Ascending aorta (tissue), 2 donors: ENCODE measurements at regions not wholly inside any gene's neighbourhood (a gene's known extent, or its start where the extent isn't known, plus 50 kb on each side); places are given as distances from the start of the nearest gene placed in this dataset.

ENCODE experiments used
- DNase-seq, 2 donors: peaks; one replicate each; pipeline ENCODE4 v3.0.0-alpha.2; 2019; ENCODE audit warnings: low spot score in 2 of 2
- H3K27ac ChIP-seq, 2 donors: fragments of 200-600 bp; sonication (generic); one replicate each; pipeline ENCODE4 v1.5.1; 2016 to 2017; ENCODE audit warnings: mild to moderate bottlenecking in 1 of 2
- H3K27me3 ChIP-seq: fragments of 200-600 bp; sonication (generic); one replicate; pipeline ENCODE4 v1.5.1; 2017
- H3K36me3 ChIP-seq, 2 donors: fragments of 200-600 bp; sonication (generic); one replicate each; pipeline ENCODE4 v1.5.1; 2016
- H3K4me1 ChIP-seq, 2 donors: fragments of 200-600 bp; sonication (generic); one replicate each; pipeline ENCODE4 v1.5.1; 2016 to 2017; ENCODE audit warnings: mild to moderate bottlenecking in 1 of 2
- H3K4me3 ChIP-seq, 2 donors: fragments of 200-600 bp; sonication (generic); one replicate each; pipeline ENCODE4 v1.5.1; 2016 to 2017; ENCODE audit warnings: mild to moderate bottlenecking in 1 of 2
- H3K9me3 ChIP-seq, 2 donors: fragments of 200-600 bp; sonication (generic); one replicate each; pipeline ENCODE4 v1.5.1; 2016
- intact Hi-C: fragments of 100-400 bp; cut with DNase I; formaldehyde crosslinking; loops from one replicate; pipeline ENCODE4 v1.15.1; 2023
- TF ChIP-seq, protein P1 (sequence below), 3 experiments: fragments of 200-600 bp in 2 of 3; fragments of 450-650 bp in 1 of 3; sonication (generic) in 2 of 3; IDR thresholded peaks; one replicate each; pipeline ENCODE4 v1.5.1; 2016 to 2019; ENCODE audit warnings: antibody characterized with exemption in 3 of 3, mild to moderate bottlenecking in 1 of 3, moderate library complexity in 1 of 3

DNA sequence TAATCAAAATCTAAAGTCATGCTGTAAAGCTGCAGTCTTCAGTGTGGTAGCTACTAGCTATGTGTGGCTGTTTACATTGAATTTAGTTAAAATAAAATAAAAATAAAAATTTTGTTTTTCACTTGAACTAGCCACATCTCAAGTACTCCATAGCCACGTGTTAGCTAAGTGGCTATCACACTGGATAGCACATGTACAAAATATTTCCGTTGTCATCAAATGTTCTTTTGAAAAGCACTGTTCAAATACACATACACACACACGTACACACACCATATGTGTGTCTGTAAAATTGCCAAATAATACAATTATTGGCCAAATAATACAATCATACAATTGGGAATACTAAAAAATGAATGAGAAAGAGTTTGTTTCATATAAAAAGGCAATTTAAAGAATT, 778.2 kb upstream of the FLRT2 start:
- Histone ChIP-seq H3K27ac (no peak overlapping the region), H3K4me1 (no peaks in the 10 kb centered on the region), H3K27me3 (no peaks in the 10 kb centered on the region), H3K4me3 (no peak overlapping the region), H3K9me3 (no peaks in the 10 kb centered on the region), H3K36me3 (no peaks in the 10 kb centered on the region)
- intact Hi-C loops = no loop called here
- TF ChIP-seq, protein P1, sequence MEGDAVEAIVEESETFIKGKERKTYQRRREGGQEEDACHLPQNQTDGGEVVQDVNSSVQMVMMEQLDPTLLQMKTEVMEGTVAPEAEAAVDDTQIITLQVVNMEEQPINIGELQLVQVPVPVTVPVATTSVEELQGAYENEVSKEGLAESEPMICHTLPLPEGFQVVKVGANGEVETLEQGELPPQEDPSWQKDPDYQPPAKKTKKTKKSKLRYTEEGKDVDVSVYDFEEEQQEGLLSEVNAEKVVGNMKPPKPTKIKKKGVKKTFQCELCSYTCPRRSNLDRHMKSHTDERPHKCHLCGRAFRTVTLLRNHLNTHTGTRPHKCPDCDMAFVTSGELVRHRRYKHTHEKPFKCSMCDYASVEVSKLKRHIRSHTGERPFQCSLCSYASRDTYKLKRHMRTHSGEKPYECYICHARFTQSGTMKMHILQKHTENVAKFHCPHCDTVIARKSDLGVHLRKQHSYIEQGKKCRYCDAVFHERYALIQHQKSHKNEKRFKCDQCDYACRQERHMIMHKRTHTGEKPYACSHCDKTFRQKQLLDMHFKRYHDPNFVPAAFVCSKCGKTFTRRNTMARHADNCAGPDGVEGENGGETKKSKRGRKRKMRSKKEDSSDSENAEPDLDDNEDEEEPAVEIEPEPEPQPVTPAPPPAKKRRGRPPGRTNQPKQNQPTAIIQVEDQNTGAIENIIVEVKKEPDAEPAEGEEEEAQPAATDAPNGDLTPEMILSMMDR (IDR thresholded peaks at IDR 0.05) = no peak
- DNase-seq = no peak

DNA sequence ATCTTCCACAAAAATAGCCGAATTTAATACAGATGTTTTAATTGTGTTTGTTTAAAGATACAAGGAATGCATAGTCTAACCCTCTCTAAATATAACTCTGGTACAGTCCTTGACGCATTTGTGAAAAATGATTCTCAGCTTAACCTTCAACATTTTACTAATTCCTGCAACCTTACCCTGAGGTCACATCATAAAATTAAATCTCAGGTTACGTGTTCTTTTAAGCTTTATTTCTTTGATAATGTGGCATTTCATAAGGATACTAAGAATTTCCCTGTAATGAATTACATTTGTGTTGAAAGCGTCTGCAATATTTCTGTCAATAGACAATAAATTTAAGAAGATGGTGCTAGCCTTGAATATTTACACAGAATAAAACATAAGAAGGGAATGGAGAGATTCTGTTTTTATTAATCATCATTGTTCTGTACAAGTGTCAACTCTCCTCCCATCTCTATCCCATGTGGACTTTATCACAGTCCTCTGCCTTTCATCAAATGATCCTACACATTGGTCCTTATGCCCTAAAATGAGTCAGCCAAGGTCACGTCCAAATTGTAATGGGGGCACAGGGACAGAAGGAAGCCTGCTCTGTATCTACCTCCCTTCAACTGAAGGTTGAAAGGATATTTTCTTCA, 769.3 kb upstream of the FLRT2 start:
- H3K4me1 ChIP-seq = no peaks in the 10 kb centered on the region
- no peak overlapping the region for H3K27ac ChIP-seq
- DNase-seq = no peak
- intact Hi-C loops = no loop called here
- TF ChIP-seq, protein P1 (IDR thresholded peaks at IDR 0.05) = no peak
- H3K9me3 ChIP-seq = no peaks in the 10 kb centered on the region
- no peaks in the 10 kb centered on the region for H3K27me3 ChIP-seq
- H3K4me3 ChIP-seq = no peak overlapping the region
- H3K36me3 ChIP-seq = no peaks in the 10 kb centered on the region

DNA sequence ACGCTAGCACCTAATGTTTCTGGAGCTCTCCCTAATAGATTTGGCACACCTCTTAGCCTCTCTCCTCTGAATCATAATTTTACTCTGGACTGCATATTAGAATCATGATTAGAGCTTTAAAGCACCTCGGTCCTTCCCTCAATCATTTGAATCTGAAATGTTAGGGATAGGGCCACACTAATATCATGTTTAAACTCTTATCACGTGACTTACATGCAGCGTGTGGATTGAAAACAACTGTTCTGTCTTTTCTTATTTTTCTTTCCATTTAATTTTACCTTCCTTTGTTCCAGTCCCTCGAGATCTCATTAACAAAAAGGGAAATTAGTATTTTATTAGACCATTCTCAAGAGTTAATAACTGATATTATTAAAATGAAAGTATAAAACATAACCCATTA, 762.5 kb upstream of the FLRT2 start:
- TF ChIP-seq, protein P1 (IDR thresholded peaks at IDR 0.05) = no peak
- no peaks in the 10 kb centered on the region for H3K36me3 ChIP-seq
- no peaks in the 10 kb centered on the region for H3K27me3 ChIP-seq
- no peaks in the 10 kb centered on the region for H3K4me1 ChIP-seq
- no peak for DNase-seq
- H3K9me3 ChIP-seq = no peaks in the 10 kb centered on the region
- intact Hi-C loops = no loop called here
- H3K27ac ChIP-seq = no peak overlapping the region
- H3K4me3 ChIP-seq = no peak overlapping the region

DNA sequence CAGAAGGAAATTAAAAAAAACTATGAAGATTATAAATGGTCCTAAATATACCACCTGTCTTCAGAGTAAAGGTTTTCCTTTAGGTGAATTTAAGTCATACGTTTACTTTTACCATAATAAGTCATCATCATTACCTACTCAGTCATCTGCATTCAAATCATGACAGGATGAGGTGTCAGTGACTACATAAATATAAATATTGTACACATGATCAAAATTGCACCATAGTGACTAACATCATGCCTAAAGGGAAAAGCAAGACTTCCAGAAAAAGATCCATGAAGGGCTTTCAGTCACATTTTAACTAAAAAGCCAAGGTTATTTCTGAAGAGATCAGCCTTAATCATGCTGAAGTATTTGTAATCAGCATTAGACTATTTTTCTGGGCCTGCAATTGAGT, 759.9 kb upstream of the FLRT2 start:
- no peak overlapping the region for H3K4me3 ChIP-seq
- no peaks in the 10 kb centered on the region for H3K27me3 ChIP-seq
- TF ChIP-seq, protein P1 (IDR thresholded peaks at IDR 0.05) = no peak
- H3K36me3 ChIP-seq = no peaks in the 10 kb centered on the region
- intact Hi-C loops = no loop called here
- no peak overlapping the region for H3K27ac ChIP-seq
- no peaks in the 10 kb centered on the region for H3K9me3 ChIP-seq
- no peaks in the 10 kb centered on the region for H3K4me1 ChIP-seq
- DNase-seq = no peak

DNA sequence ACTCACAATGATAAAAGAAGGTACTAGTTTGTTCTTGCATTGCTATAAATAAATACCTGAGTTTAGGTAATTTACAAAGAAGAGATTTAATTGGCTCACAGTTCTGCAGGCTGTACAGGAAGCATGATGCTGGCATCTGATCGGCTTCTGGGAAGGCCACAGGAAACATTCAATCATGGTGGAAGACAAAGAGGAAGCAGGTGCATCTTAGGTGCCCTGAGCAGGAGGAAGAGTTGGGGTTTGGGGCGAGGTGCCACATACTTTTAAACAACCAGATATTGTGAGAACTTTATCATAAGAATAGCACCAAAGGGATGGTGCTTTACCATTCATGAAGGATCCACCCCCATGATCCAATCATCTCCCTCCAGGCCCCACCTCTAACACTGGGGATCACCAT, 752.6 kb upstream of the FLRT2 start:
- H3K27me3 ChIP-seq = no peaks in the 10 kb centered on the region
- no peaks in the 10 kb centered on the region for H3K4me1 ChIP-seq
- H3K36me3 ChIP-seq = no peaks in the 10 kb centered on the region
- no peak for DNase-seq
- no peaks in the 10 kb centered on the region for H3K9me3 ChIP-seq
- intact Hi-C loops = no loop called here
- TF ChIP-seq, protein P1 (IDR thresholded peaks at IDR 0.05) = no peak
- no peak overlapping the region for H3K27ac ChIP-seq
- H3K4me3 ChIP-seq = no peak overlapping the region

DNA sequence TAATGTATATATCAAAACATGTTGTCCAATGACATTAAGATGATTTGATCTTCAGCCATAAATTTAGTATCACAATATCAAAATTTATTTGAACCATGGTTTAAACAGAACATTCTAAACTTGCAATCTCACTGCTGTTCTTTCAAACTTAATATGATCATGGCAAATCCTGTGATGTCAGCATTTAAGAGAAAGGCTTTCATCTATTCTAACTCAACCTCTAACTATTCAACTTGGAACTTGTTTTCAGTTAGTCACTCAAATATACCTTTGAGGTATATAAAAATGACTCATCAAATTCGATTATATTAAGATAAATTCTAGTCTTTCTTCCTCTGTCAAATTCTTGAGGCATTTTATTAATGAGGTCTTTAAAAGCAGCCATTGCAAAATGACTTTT, 747.0 kb upstream of the FLRT2 start:
- Histone ChIP-seq H3K4me3 (no peak overlapping the region), H3K27me3 (no peaks in the 10 kb centered on the region), H3K9me3 (no peaks in the 10 kb centered on the region), H3K36me3 (no peaks in the 10 kb centered on the region), H3K4me1 (no peaks in the 10 kb centered on the region), H3K27ac (no peak overlapping the region)
- TF ChIP-seq, protein P1 (IDR thresholded peaks at IDR 0.05) = no peak
- no peak for DNase-seq
- intact Hi-C loops = no loop called here
